ENCODE measurements at regions not wholly inside any gene's neighbourhood (a gene's known extent, or its start where the extent isn't known, plus 50 kb on each side); places are given as distances from the start of the nearest gene placed in this dataset.

DNA sequence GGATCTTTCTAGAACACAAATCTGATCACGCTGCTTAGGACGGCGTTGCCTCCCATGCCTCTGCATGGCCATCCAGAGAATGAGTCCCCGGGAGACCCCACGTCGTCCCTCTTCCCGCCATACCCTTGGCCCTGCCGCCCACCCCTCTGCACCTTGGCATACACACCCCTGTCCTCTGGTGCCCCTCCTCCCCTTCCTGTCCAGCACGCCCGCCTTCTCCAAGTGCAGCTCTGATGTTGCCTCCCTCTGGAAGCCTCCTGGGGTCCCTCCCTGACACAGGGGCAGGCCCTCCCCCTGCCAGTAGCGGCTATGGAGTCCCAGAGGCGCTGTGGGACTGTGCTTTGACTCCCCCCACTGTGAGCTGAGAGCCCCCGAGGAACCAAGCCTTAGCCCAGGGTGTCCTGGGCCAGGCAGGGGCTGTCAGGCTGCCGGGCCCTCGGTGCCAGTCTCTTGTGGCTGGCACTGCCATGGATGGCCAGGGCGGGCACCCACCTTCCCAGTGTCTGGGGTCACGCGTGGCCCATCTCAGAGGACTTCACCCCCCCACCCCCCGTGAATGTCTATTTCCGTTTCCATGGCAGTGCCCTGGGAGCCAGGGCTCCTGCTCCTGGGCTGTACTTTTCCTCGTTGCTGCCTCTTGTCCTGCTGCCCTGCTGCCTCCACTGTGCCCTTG is 70.5 kb upstream of the RNU6ATAC start:
- DNase-seq (peak in 1 of 6 donors; percentile 43), FAIRE-seq (no peak), ATAC-seq (no peak)
- H3K4me3 ChIP-seq: no peak overlapping the region
- H3K27ac ChIP-seq: no peak overlapping the region
- intact Hi-C loops (cut with DNase I): no loop called here
- no peaks in the 10 kb centered on the region for H3K9me3 ChIP-seq
- WGBS, 2 donors: 57 to 64% methylated on average over 19 to 21 of the region's 21 CpGs
- no peaks in the 10 kb centered on the region for H3K4me1 ChIP-seq
- no peaks in the 10 kb centered on the region for H3K36me3 ChIP-seq
- no peaks in the 10 kb centered on the region for H3K27me3 ChIP-seq
- TF ChIP-seq, protein P1, sequence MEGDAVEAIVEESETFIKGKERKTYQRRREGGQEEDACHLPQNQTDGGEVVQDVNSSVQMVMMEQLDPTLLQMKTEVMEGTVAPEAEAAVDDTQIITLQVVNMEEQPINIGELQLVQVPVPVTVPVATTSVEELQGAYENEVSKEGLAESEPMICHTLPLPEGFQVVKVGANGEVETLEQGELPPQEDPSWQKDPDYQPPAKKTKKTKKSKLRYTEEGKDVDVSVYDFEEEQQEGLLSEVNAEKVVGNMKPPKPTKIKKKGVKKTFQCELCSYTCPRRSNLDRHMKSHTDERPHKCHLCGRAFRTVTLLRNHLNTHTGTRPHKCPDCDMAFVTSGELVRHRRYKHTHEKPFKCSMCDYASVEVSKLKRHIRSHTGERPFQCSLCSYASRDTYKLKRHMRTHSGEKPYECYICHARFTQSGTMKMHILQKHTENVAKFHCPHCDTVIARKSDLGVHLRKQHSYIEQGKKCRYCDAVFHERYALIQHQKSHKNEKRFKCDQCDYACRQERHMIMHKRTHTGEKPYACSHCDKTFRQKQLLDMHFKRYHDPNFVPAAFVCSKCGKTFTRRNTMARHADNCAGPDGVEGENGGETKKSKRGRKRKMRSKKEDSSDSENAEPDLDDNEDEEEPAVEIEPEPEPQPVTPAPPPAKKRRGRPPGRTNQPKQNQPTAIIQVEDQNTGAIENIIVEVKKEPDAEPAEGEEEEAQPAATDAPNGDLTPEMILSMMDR (IDR thresholded peaks at IDR 0.05): no peak

DNA sequence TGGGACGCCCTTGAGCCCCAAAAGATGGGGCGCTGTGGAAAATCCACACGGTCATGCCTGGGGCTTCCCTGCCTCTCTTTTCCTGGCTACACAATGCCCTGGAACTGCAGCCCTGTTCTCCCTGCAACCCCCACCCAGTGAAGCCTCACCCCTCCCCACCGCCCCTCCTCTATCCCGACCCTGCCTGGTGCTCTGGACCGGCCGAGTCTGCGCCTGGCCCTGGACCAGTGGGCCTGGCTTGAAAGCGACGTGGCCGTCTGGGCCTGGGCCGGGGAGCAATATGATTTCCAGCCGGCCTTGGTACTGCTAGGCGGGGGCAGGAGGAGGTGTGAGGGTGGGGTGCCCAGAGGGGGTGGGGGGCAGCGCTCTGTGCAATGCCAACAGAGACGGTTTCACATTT is 71.0 kb upstream of the RNU6ATAC start:
- 61 to 78% methylated on average over 15 to 16 of the region's 16 CpGs for WGBS, 2 donors
- FAIRE-seq (no peak), DNase-seq (peak in 1 of 6 donors; percentile 44), ATAC-seq (no peak)
- no peak overlapping the region for H3K4me3 ChIP-seq
- H3K9me3 ChIP-seq: no peaks in the 10 kb centered on the region
- TF ChIP-seq, protein P1 (IDR thresholded peaks at IDR 0.05): no peak
- H3K27ac ChIP-seq: no peak overlapping the region
- H3K4me1 ChIP-seq: no peaks in the 10 kb centered on the region
- H3K27me3 ChIP-seq: no peaks in the 10 kb centered on the region
- H3K36me3 ChIP-seq: no peaks in the 10 kb centered on the region
- intact Hi-C loops (cut with DNase I): no loop called here

GRCh38 chr9:134236001-134236421 is 71.6 kb upstream of the RNU6ATAC start:
- H3K9me3 ChIP-seq: no peaks in the 10 kb centered on the region
- FAIRE-seq (no peak), DNase-seq (no peak), ATAC-seq (no peak)
- TF ChIP-seq, protein P1 (IDR thresholded peaks at IDR 0.05): no peak
- H3K27me3 ChIP-seq: peaks cover 0 to 3% (median 0%) of the 10 kb centered on the region in 4 donors
- H3K27ac ChIP-seq: no peak overlapping the region
- no peaks in the 10 kb centered on the region for H3K36me3 ChIP-seq
- H3K4me3 ChIP-seq: no peak overlapping the region
- intact Hi-C loops (cut with DNase I): no loop called here
- whole genome bisulfite sequencing, 2 donors: 55 to 74% methylated on average over 6 of the region's 6 CpGs
- no peaks in the 10 kb centered on the region for H3K4me1 ChIP-seq

DNA sequence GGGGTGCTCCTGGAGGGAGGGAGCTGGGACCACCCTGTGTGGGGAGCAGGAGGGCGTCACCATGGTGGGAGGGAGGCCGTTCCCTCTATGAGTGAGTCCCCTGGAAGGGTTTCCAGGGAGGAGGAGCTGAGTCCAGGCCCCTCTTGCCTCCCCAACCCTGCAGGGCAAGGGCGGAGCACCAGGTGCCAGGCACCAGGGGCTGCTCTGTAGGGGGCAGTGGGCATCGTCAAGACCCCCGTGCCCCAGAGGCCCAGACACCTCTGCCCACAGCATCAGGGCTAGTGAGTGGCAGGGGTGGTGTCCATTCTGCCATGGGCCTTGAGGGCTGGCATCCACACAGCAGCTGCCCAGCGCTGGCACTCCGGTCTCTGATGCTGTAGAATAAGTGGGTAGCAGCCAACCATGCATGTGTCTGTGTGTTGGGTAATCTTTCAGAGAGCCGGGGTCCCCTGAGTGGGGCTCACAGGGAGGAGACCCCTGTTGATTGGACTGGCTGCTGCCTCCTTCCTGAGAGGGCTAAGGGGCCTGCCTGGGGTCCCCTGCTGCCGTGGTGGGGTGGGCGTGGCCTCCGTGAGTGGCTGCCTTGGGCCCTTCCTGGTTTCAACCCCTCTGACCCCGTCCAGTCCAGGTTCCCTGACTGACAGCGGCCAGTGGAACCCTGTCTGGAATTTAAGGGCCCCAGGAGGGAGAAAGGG is 72.7 kb upstream of the RNU6ATAC start:
- WGBS, 2 donors: 67 to 69% methylated on average over 13 of the region's 13 CpGs
- Histone ChIP-seq H3K4me1 (no peaks in the 10 kb centered on the region), H3K27ac (no peak overlapping the region), H3K9me3 (no peaks in the 10 kb centered on the region), H3K36me3 (no peaks in the 10 kb centered on the region), H3K27me3 (peaks cover 0 to 3% (median 0%) of the 10 kb centered on the region in 4 donors), H3K4me3 (no peak overlapping the region)
- DNase-seq (peak in 1 of 6 donors; percentile 53), ATAC-seq (no peak), FAIRE-seq (no peak)
- intact Hi-C loops (cut with DNase I): no loop called here
- TF ChIP-seq, protein P1 (IDR thresholded peaks at IDR 0.05): no peak

Data from pancreas (tissue), 10 donors.